ENCODE measurements at regions not wholly inside any gene's neighbourhood (a gene's known extent, or its start where the extent isn't known, plus 50 kb on each side); places are given as distances from the start of the nearest gene placed in this dataset.

DNA sequence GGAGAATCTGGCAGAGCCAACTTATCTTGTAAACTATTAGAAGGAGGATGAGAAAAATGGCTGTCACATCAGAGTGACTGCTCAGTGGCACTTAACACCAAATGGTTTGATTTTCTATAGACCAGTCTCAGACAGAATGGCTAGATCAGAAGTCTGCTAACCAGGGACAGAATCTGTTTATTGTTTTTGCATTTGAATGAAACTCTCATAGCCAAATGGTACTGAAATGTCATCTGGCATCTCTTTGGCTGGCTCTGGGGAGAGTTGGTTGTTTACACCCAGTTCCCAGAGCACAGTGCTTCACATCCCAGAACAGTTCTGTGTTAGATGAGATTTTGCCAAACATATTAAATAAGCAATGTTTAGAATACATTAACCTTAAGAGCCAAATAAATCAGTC lies 106.6 kb upstream of the HMHB1 start:
- Histone ChIP-seq H3K9ac (replicated peaks in 1 of 4; ENCODE audit: extremely low read depth in 1 of 4, low read depth in 3 of 4, low read length in 3 of 4) (no peak overlapping the region), H3K79me2 (ENCODE audit: control insufficient read depth in 1 of 2, insufficient read depth in 2 of 2, low read length in 2 of 2) (no peaks in the 10 kb centered on the region), H3K79me1 (ENCODE audit: low read depth, low read length) (no peaks in the 10 kb centered on the region), H2BK12ac (ENCODE audit: low read depth, low read length) (no peak overlapping the region), H3K56ac (replicated peaks; ENCODE audit: insufficient read length, low read depth, low read length) (no peak overlapping the region), H2AK5ac (ENCODE audit: low read depth, low read length) (no peak overlapping the region), H4K8ac (ENCODE audit: extremely low read depth, insufficient read depth, low read length) (no peak overlapping the region), H4K91ac (replicated peaks; ENCODE audit: insufficient read length, low read length) (no peak overlapping the region), H3K27me3 (replicated peaks in 1 of 4; ENCODE audit: control insufficient read depth in 3 of 4, extremely low read depth in 1 of 4, insufficient read depth in 3 of 4, low read length in 3 of 4) (no peaks in the 10 kb centered on the region), H3K4ac (replicated peaks; ENCODE audit: insufficient read length, low read depth, low read length) (no peak overlapping the region), H4K5ac (ENCODE audit: insufficient read length, low read depth, low read length) (no peak overlapping the region), H2BK15ac (ENCODE audit: low read length) (no peak overlapping the region), H3K18ac (ENCODE audit: extremely low read depth, low read length) (no peak overlapping the region), H2BK120ac (replicated peaks; ENCODE audit: low read depth, low read length) (no peak overlapping the region), H3K23me2 (ENCODE audit: low read depth, low read length) (no peaks in the 10 kb centered on the region), H4K20me1 (replicated peaks in 1 of 2; ENCODE audit: control insufficient read depth in 1 of 2, insufficient read depth in 2 of 2, low read length in 2 of 2) (no peaks in the 10 kb centered on the region), H3K27ac (ENCODE audit: low read depth, low read length) (no peak overlapping the region), H3K9me3 (ENCODE audit: insufficient read depth in 2 of 2, low read depth in 1 of 2, low read length in 1 of 2) (no peaks in the 10 kb centered on the region), H3K23ac (ENCODE audit: insufficient read length) (no peak overlapping the region), H3K14ac (ENCODE audit: insufficient read length) (no peak overlapping the region), H2BK5ac (ENCODE audit: low read depth, low read length) (no peak overlapping the region), H2AFZ (ENCODE audit: low read length) (no peak overlapping the region), H3K4me1 (replicated peaks in 1 of 4; ENCODE audit: control insufficient read depth in 3 of 4, insufficient read depth in 4 of 4, low read length in 3 of 4) (no peaks in the 10 kb centered on the region), H2BK20ac (ENCODE audit: low read length) (no peak overlapping the region), H3K36me3 (ENCODE audit: control insufficient read depth in 2 of 4, insufficient read depth in 4 of 4, low read length in 3 of 4) (no peaks in the 10 kb centered on the region), H3K4me2 (ENCODE audit: insufficient read depth in 1 of 2, low read depth in 2 of 2, low read length in 2 of 2) (no peak overlapping the region), H3K4me3 (ENCODE audit: extremely low read depth in 1 of 4, insufficient read depth in 2 of 4, low read depth in 3 of 4, low read length in 4 of 4) (no peak overlapping the region)
- POLR2A ChIA-PET (ENCODE audit: partially characterized antibody), result no interaction called here
- FAIRE-seq, result no peak
- CTCF ChIA-PET (ENCODE audit: partially characterized antibody), result interaction anchor here (0.9 to 1.1 kb wide), 2 partner anchors 57 to 703 kb away, joined by 3 read pairs; no protein-coding TSS in a partner anchor
- no peak for DNase-seq (ENCODE audit: low read depth in 1 of 2, low spot score in 2 of 2)
- TF ChIP-seq YY1 (IDR thresholded peaks at IDR 0.05; ENCODE audit: low read depth, low read length), result no peak
- no peak for TF ChIP-seq TCF12 (IDR thresholded peaks at IDR 0.05; ENCODE audit: low read depth, low read length)
- no peak for TF ChIP-seq CBX8 (IDR thresholded peaks at IDR 0.05; ENCODE audit: borderline replicate concordance, low read depth, low read length)
- TF ChIP-seq JUND (IDR thresholded peaks at IDR 0.05; ENCODE audit: low read length), result no peak
- TF ChIP-seq EP300 (IDR thresholded peaks at IDR 0.05; ENCODE audit: borderline replicate concordance in 1 of 2, low read depth in 2 of 2, low read length in 2 of 2), result no peak
- TF ChIP-seq, protein P1, sequence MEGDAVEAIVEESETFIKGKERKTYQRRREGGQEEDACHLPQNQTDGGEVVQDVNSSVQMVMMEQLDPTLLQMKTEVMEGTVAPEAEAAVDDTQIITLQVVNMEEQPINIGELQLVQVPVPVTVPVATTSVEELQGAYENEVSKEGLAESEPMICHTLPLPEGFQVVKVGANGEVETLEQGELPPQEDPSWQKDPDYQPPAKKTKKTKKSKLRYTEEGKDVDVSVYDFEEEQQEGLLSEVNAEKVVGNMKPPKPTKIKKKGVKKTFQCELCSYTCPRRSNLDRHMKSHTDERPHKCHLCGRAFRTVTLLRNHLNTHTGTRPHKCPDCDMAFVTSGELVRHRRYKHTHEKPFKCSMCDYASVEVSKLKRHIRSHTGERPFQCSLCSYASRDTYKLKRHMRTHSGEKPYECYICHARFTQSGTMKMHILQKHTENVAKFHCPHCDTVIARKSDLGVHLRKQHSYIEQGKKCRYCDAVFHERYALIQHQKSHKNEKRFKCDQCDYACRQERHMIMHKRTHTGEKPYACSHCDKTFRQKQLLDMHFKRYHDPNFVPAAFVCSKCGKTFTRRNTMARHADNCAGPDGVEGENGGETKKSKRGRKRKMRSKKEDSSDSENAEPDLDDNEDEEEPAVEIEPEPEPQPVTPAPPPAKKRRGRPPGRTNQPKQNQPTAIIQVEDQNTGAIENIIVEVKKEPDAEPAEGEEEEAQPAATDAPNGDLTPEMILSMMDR (IDR thresholded peaks at IDR 0.05; ENCODE audit: control extremely low read depth in 1 of 3, insufficient read depth in 1 of 3, low read depth in 1 of 3, low read length in 3 of 3), result no peak
- TF ChIP-seq KDM1A (IDR thresholded peaks at IDR 0.05; ENCODE audit: borderline replicate concordance, low read length), result no peak
- TF ChIP-seq, protein P2, sequence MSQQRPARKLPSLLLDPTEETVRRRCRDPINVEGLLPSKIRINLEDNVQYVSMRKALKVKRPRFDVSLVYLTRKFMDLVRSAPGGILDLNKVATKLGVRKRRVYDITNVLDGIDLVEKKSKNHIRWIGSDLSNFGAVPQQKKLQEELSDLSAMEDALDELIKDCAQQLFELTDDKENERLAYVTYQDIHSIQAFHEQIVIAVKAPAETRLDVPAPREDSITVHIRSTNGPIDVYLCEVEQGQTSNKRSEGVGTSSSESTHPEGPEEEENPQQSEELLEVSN (IDR thresholded peaks at IDR 0.05), result no peak
- TF ChIP-seq, protein P3, sequence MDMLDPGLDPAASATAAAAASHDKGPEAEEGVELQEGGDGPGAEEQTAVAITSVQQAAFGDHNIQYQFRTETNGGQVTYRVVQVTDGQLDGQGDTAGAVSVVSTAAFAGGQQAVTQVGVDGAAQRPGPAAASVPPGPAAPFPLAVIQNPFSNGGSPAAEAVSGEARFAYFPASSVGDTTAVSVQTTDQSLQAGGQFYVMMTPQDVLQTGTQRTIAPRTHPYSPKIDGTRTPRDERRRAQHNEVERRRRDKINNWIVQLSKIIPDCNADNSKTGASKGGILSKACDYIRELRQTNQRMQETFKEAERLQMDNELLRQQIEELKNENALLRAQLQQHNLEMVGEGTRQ (IDR thresholded peaks at IDR 0.05; ENCODE audit: low read length), result no peak
- no peak for TF ChIP-seq MAFK (IDR thresholded peaks at IDR 0.05; ENCODE audit: low read depth, low read length)
- no peak for TF ChIP-seq BCL11A (IDR thresholded peaks at IDR 0.05; ENCODE audit: low read depth in 2 of 2, low read length in 2 of 2)
- TF ChIP-seq EGR1 (IDR thresholded peaks at IDR 0.05; ENCODE audit: borderline replicate concordance, low read depth, low read length), result no peak
